MM.1S (cell line): ENCODE measurements at regions not wholly inside any gene's neighbourhood (a gene's known extent, or its start where the extent isn't known, plus 50 kb on each side); places are given as distances from the start of the nearest gene placed in this dataset.

Source experiments
- CTCF ChIP-seq: fragments of 300-600 bp; sonication (generic); IDR thresholded peaks from 2 replicates; pipeline ENCODE4 v1.5.1; 2016; ENCODE audit warnings: antibody characterized with exemption, low read length, mixed read lengths
- EZH2 ChIP-seq: fragments of 300-600 bp; sonication (generic); optimal IDR thresholded peaks from 2 replicates; pipeline ENCODE3; 2017; ENCODE audit warnings: low read depth, mild to moderate bottlenecking, antibody characterized with exemption, low read length, mixed read lengths
- EZH2phosphoT487 ChIP-seq: fragments of 300-600 bp; sonication (generic); IDR thresholded peaks from 2 replicates; pipeline ENCODE4 v1.6.1; 2018; ENCODE audit warnings: antibody characterized with exemption, low read length

DNA sequence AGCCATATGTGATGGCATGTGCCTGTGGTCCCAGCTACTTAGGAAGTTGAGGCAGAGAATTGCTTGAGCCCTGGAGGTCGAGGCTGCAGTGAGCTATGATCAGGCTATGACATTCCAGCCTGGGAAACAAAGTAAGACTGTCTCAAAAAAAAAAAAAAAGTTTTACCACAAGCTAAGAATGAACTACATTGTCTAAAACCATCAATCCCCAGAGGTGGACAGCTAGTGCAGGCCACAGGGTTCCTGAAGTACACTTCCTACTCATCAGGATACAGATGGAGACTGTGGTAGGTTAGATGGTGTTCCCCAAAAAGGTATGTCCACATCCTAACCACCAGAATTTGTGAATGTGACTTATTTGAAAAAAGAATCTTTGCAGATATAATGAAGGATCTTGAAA is 63.5 kb upstream of the DOCK9 start:
- TF ChIP-seq CTCF (no peak), EZH2 (no peak), EZH2phosphoT487 (no peak)
